Esophagus (tissue), 2 donors: ENCODE measurements at regions not wholly inside any gene's neighbourhood (a gene's known extent, or its start where the extent isn't known, plus 50 kb on each side); places are given as distances from the start of the nearest gene placed in this dataset.
"Not testable (repeated sequence)": the region's sequence is repeated elsewhere in the genome, so short reads cannot be mapped to it uniquely, and the experiment has no call there.

Experiments
- H3K27ac ChIP-seq, 2 donors: one replicate each; pipeline ENCODE4 v1.5.1; 2013; ENCODE audit warnings: low read depth in 2 of 2, mild to moderate bottlenecking in 2 of 2, inconsistent platforms in 1 of 2, low read length in 1 of 2, moderate library complexity in 1 of 2
- H3K27me3 ChIP-seq, 2 donors: one replicate each; pipeline ENCODE4 v1.6.1; 2013; ENCODE audit warnings: low read length in 2 of 2, control low read depth in 1 of 2, mild to moderate bottlenecking in 1 of 2; ENCODE audit not compliant: insufficient read depth in 2 of 2, control insufficient read depth in 1 of 2
- H3K36me3 ChIP-seq, 2 donors: one replicate each; pipeline ENCODE4 v1.6.1; 2013; ENCODE audit warnings: low read length in 1 of 2; ENCODE audit not compliant: control insufficient read depth in 2 of 2, insufficient read depth in 2 of 2
- H3K4me1 ChIP-seq, 2 donors: one replicate each; pipeline ENCODE4 v1.6.1; 2013; ENCODE audit warnings: low read length in 1 of 2; ENCODE audit not compliant: control insufficient read depth in 2 of 2, insufficient read depth in 2 of 2
- H3K4me3 ChIP-seq, 2 donors: one replicate each; pipeline ENCODE4 v1.5.1; 2013; ENCODE audit warnings: low read length in 2 of 2, mild to moderate bottlenecking in 2 of 2, low read depth in 1 of 2, moderate library complexity in 1 of 2
- H3K9me3 ChIP-seq, 2 donors: one replicate each; pipeline ENCODE4 v1.6.1; 2013; ENCODE audit warnings: mild to moderate bottlenecking in 2 of 2, low read depth in 1 of 2, low read length in 1 of 2, moderate library complexity in 1 of 2; ENCODE audit not compliant: control insufficient read depth in 2 of 2, insufficient read depth in 1 of 2
- WGBS, 2 donors: extraction: QIAGEN DNeasy Blood & Tissue Kit; methylation state at CpG; one replicate each; pipeline ENCODE4 v1.1.7; 2013; 5-methylcytosine and 5-hydroxymethylcytosine counted together
- donor health status: healthy with polysubstance abuse.
- donor health status: Bipolar disorder and iron deficiency.

DNA sequence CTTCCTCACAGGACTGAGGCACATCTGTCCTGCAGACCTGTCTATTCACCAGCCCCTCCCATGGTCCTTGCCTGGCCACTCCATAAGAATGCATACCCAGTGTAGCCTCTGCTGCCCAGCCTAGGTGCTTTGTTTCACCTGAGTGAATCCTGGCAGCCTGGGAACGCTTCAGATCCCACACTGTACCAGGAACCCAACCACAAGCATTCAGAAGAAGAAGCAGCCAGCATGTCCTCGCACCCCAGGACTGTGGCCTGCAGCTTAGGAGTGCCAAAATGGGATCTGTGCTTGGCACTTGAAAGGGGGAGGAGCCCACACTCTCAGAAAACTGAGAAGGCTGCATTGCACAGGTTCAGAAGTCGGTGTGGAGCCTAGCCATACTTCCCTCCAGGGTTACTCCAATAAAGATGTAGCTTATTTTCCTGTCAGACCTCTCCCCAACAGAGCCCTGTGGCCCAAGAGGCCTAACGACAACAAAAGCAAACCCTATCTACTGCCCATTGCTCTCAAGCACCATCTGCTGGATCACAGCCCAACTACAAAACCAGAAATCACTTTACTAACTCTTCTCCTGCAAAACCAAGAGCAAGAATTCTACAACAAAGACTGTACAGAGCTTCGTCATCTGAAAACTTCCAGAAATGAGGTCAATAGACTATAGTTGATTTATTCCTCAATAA is 923.1 kb upstream of the NEGR1 start:
- Histone ChIP-seq H3K27me3 (no peaks in the 10 kb centered on the region), H3K4me3 (no peak overlapping the region), H3K27ac (no peak overlapping the region), H3K36me3 (no peaks in the 10 kb centered on the region), H3K4me1 (no peaks in the 10 kb centered on the region), H3K9me3 (peaks cover 0 to 4% of the 10 kb centered on the region in 2 donors)
- WGBS, 2 donors, result 60% methylated on average over 5 of the region's 5 CpGs

GRCh38 chr1:73197972-73198371 is 915.6 kb upstream of the NEGR1 start:
- Histone ChIP-seq H3K27ac (no peak overlapping the region), H3K27me3 (no peaks in the 10 kb centered on the region), H3K9me3 (no peaks in the 10 kb centered on the region), H3K4me1 (no peaks in the 10 kb centered on the region), H3K36me3 (no peaks in the 10 kb centered on the region), H3K4me3 (no peak overlapping the region)
- WGBS, 2 donors, result 91 to 95% methylated on average over 1 of the region's 1 CpG

GRCh38 chr1:73194965-73195364 is 912.6 kb upstream of the NEGR1 start:
- 81 to 96% methylated on average over 1 of the region's 1 CpG for WGBS, 2 donors
- Histone ChIP-seq H3K27me3 (no peaks in the 10 kb centered on the region), H3K27ac (no peak overlapping the region), H3K36me3 (no peaks in the 10 kb centered on the region), H3K9me3 (no peaks in the 10 kb centered on the region), H3K4me3 (no peak overlapping the region), H3K4me1 (no peaks in the 10 kb centered on the region)

DNA sequence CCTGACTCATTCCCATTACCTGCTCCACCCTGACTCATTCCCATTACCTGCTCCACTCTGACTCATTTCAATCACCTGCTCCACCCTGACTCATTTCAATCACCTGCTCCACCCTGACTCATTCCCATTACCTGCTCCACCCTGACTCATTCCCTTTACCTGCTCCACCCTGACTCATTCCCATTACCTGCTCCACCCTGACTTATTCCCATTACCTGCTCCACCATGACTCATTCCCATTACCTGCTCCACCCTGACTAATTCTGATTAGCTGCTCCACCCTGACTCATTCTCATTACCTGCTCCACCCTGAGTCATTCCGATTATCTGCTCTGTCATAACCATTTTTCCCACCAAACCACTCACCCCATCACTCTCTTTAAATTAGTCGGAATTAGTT is 901.2 kb upstream of the NEGR1 start:
- not testable (repeated sequence) for H3K27ac ChIP-seq, H3K4me1 ChIP-seq, H3K36me3 ChIP-seq, H3K4me3 ChIP-seq, H3K9me3 ChIP-seq, H3K27me3 ChIP-seq
- WGBS, 2 donors, result 88 to 90% methylated on average over 2 of the region's 2 CpGs

GRCh38 chr1:73181190-73181540 is 898.8 kb upstream of the NEGR1 start:
- no peaks in the 10 kb centered on the region for H3K27me3 ChIP-seq
- H3K9me3 ChIP-seq, result peaks cover 3 to 7% of the 10 kb centered on the region in 2 donors
- H3K27ac ChIP-seq, result no peak overlapping the region
- H3K4me3 ChIP-seq, result no peak overlapping the region
- H3K4me1 ChIP-seq, result no peaks in the 10 kb centered on the region
- WGBS, 2 donors, result 87 to 88% methylated on average over 13 of the region's 13 CpGs
- H3K36me3 ChIP-seq, result no peaks in the 10 kb centered on the region

- Histone ChIP-seq H3K9me3 (peaks cover 3 to 7% of the 10 kb centered on the region in 2 donors), H3K27me3 (no peaks in the 10 kb centered on the region), H3K4me3 (no peak overlapping the region), H3K36me3 (no peaks in the 10 kb centered on the region), H3K27ac (no peak overlapping the region), H3K4me1 (no peaks in the 10 kb centered on the region)
- 74 to 78% methylated on average over 10 of the region's 10 CpGs for WGBS, 2 donors
Measured at GRCh38 chr1:73180397-73181189, 898.3 kb upstream of the NEGR1 start.

DNA sequence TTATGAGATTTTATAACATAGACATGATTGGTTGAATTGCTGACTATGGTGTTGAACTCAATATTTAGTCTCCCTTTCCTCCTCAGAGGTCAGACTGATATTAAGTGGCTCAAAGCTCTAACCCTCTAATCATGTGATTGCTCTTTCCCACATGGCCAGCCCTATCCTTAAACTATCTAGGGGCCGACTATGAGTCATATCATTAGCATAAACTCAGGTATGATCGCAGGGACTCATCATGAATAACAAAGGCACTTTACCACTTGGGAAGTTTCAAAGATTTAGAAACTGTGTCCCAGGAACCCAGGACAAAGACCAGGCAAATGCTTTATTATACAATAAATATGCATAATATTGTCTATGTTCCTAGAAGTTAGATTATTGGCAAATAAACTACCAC is 894.6 kb upstream of the NEGR1 start:
- no peaks in the 10 kb centered on the region for H3K36me3 ChIP-seq
- no peak overlapping the region for H3K27ac ChIP-seq
- WGBS, 2 donors, result 80 to 82% methylated on average over 2 of the region's 2 CpGs
- peaks cover 3 to 7% of the 10 kb centered on the region in 2 donors for H3K9me3 ChIP-seq
- no peaks in the 10 kb centered on the region for H3K27me3 ChIP-seq
- no peaks in the 10 kb centered on the region for H3K4me1 ChIP-seq
- no peak overlapping the region for H3K4me3 ChIP-seq

GRCh38 chr1:73167009-73167657 is 884.8 kb upstream of the NEGR1 start:
- 56 to 62% methylated on average over 2 of the region's 2 CpGs for WGBS, 2 donors

DNA sequence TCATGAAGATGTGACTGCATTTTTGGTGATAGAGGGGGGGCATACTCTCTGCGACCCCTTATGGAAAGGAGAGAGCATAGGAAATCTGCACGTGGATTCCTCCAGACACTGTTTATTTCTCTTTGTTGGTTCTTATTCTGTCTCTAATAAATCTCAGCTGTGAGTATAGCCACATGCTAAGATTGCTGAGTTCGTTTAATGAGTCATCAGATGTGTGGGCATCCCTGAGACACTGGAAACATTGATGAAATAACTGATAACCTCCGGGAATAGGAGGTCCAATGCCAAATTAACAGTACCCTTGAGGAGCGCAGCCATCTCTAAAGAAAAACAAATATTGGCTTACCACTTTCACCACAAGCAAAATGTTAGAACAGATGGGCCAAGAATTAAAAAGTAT is 880.2 kb upstream of the NEGR1 start:
- no peaks in the 10 kb centered on the region for H3K27me3 ChIP-seq
- H3K9me3 ChIP-seq, result no peaks in the 10 kb centered on the region
- WGBS, 2 donors, result 42% methylated on average over 5 of the region's 5 CpGs
- no peaks in the 10 kb centered on the region for H3K36me3 ChIP-seq
- H3K4me3 ChIP-seq, result no peak overlapping the region
- H3K4me1 ChIP-seq, result no peaks in the 10 kb centered on the region
- H3K27ac ChIP-seq, result no peak overlapping the region

More at GRCh38 chr1:73167009-73167657, 884.8 kb upstream of the NEGR1 start:
- H3K4me3 ChIP-seq, result no peak overlapping the region
- no peak overlapping the region for H3K27ac ChIP-seq
- H3K4me1 ChIP-seq, result no peaks in the 10 kb centered on the region
- no peaks in the 10 kb centered on the region for H3K27me3 ChIP-seq
- H3K9me3 ChIP-seq, result no peaks in the 10 kb centered on the region
- no peaks in the 10 kb centered on the region for H3K36me3 ChIP-seq
